Erythroblast (primary cell): ENCODE measurements at regions not wholly inside any gene's neighbourhood (a gene's known extent, or its start where the extent isn't known, plus 50 kb on each side); places are given as distances from the start of the nearest gene placed in this dataset.

Experiments used
- GATA1 ChIP-seq: IDR thresholded peaks from 2 replicates; pipeline ENCODE4 v1.6.1; 2011; ENCODE audit warnings: low read depth, mild to moderate bottlenecking, control low read depth, low read length, moderate library complexity
- POLR2A ChIP-seq: IDR thresholded peaks from 2 replicates; pipeline ENCODE4 v1.6.1; 2011; ENCODE audit warnings: mild to moderate bottlenecking, low read length

GRCh38 chr2:70036290-70036689 is 51.0 kb upstream of the PCBP1 start:
- no peak for TF ChIP-seq POLR2A
- TF ChIP-seq GATA1 = no peak
